GM12872 (cell line): ENCODE measurements at regions not wholly inside any gene's neighbourhood (a gene's known extent, or its start where the extent isn't known, plus 50 kb on each side); places are given as distances from the start of the nearest gene placed in this dataset.

ENCODE experiments used
- TF ChIP-seq, protein P1 (sequence below): IDR thresholded peaks from 3 replicates; pipeline ENCODE4 v1.5.1; 2011; ENCODE audit warnings: low read depth, mild to moderate bottlenecking, low read length, moderate library complexity; ENCODE audit not compliant: insufficient read depth

- TF ChIP-seq, protein P1, sequence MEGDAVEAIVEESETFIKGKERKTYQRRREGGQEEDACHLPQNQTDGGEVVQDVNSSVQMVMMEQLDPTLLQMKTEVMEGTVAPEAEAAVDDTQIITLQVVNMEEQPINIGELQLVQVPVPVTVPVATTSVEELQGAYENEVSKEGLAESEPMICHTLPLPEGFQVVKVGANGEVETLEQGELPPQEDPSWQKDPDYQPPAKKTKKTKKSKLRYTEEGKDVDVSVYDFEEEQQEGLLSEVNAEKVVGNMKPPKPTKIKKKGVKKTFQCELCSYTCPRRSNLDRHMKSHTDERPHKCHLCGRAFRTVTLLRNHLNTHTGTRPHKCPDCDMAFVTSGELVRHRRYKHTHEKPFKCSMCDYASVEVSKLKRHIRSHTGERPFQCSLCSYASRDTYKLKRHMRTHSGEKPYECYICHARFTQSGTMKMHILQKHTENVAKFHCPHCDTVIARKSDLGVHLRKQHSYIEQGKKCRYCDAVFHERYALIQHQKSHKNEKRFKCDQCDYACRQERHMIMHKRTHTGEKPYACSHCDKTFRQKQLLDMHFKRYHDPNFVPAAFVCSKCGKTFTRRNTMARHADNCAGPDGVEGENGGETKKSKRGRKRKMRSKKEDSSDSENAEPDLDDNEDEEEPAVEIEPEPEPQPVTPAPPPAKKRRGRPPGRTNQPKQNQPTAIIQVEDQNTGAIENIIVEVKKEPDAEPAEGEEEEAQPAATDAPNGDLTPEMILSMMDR, result no peak
Measured at GRCh38 chr3:72334681-72335457, 513.4 kb downstream of the SHQ1 start.

- TF ChIP-seq, protein P1, result no peak
Measured at GRCh38 chr3:72332689-72333088, 515.6 kb downstream of the SHQ1 start.

DNA sequence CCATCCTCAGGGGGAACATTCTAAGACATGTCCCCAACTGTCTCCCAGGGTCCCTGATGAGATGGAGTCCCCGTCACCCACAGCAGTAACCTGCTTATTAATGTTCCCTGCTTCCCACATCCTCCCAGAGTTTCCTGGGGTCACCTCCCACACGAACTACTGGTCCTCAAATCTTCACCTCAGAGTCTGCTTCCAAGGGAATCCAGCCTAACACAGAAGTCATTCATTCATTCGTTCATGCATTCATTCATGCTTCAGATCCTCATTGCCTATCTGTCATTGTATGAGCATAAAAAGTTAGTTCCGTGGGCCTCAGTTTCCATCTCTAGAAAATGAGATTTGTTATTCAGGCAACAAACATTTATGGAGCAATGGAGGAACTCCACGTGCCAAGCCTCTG, 516.2 kb downstream of the SHQ1 start:
- TF ChIP-seq, protein P1, result no peak

DNA sequence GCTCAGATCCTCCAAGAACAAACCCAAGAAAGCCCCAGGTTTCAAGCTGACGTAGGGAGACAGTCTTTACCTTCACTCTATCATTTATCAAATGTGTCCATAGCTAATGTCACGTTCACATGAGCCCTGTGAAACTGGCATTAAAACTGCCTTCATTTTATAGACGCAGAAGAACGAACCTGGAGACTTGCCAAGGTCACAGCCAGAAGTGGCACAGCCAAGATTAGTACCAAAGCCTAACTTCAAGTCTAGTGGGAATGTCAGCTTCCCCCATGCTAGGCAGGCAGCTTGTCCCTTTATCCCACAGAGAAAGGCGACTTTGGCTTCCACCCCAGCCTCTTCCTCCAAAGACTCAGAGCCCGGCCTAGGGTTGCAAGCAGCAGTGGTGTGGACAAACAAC, 517.2 kb downstream of the SHQ1 start:
- TF ChIP-seq, protein P1, result no peak

DNA sequence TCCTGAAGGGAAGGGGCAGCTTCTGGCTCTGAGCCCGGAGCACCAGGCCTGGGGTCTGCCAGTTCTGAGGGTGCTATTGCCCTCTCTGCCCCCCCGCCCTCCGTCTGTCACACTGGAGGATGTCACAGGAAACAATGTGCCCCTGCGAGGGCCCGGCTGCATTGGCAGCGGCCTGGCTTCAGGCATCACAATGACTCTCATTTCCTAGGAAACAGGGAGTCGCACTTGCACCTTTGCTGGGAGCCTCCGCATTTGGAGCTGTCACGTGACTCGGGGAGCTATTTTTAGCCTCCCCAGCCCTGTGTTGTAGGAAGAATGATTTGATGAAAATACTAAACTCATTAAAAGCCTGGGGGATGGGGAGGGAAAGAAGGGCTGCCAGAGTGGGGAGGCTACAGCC, 518.9 kb downstream of the SHQ1 start:
- TF ChIP-seq, protein P1, result no peak

GRCh38 chr3:72328755-72329277, 519.4 kb downstream of the SHQ1 start:
- TF ChIP-seq, protein P1, result no peak

GRCh38 chr3:72327008-72327407, 521.2 kb downstream of the SHQ1 start:
- TF ChIP-seq, protein P1, result no peak
